Nephron progenitor cell (in vitro differentiated cells): ENCODE measurements at regions not wholly inside any gene's neighbourhood (a gene's known extent, or its start where the extent isn't known, plus 50 kb on each side); places are given as distances from the start of the nearest gene placed in this dataset.
"Not testable (repeated sequence)": the region's sequence is repeated elsewhere in the genome, so short reads cannot be mapped to it uniquely, and the experiment has no call there.

Source experiments
- DNase-seq: peaks from one replicate; pipeline ENCODE4 v3.0.0; 2021
- H3K27ac Mint-ChIP-seq: 2 replicates; pipeline ENCODE4 v1.8.0; 2021; ENCODE audit warnings: mild to moderate bottlenecking, moderate library complexity, mixed read lengths
- H3K27me3 Mint-ChIP-seq: 2 replicates; pipeline ENCODE4 v1.8.0; 2021; ENCODE audit warnings: mild to moderate bottlenecking, low read depth, mixed read lengths; ENCODE audit not compliant: poor library complexity
- H3K36me3 Mint-ChIP-seq: 2 replicates; pipeline ENCODE4 v1.8.0; 2021; ENCODE audit warnings: low read depth, mixed read lengths
- H3K4me1 Mint-ChIP-seq: 2 replicates; pipeline ENCODE4 v1.8.0; 2021; ENCODE audit warnings: mixed read lengths
- H3K4me3 Mint-ChIP-seq: 2 replicates; pipeline ENCODE4 v1.8.0; 2021; ENCODE audit warnings: mild to moderate bottlenecking, moderate library complexity, mixed read lengths
- H3K9me3 Mint-ChIP-seq: 2 replicates; pipeline ENCODE4 v1.8.0; 2021; ENCODE audit warnings: mild to moderate bottlenecking, moderate library complexity, mixed read lengths
- TF ChIP-seq, protein P1 (sequence below): fragments of 200-600 bp; sonication (generic); IDR thresholded peaks from 2 replicates; pipeline ENCODE4 v1.5.0; 2021; ENCODE audit warnings: antibody characterized with exemption

DNA sequence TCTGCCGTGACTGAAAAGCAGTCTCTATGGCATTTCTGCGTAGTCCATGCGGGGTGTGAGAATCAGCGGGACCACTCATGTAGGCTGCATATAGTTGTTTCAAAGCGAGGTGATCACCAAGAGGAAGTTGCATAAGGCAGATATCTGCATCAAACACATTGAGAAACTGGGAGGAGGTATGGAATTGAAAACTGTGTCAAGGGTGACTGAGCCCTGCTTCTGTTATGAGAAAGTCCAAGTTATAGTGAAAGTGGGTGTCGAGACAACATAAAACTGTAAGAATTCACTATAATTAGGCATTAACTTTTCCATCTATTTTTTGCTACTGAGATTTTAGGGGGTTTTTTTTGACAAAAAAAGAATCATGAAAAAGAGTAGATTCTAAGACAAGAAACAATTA is 109.3 kb downstream of the ZIC1 start:
- no peak for DNase-seq
- Mint-ChIP-seq H3K9me3 (no peaks in the 10 kb centered on the region), H3K36me3 (no peaks in the 10 kb centered on the region), H3K27ac (no peak overlapping the region), H3K4me3 (no peak overlapping the region), H3K4me1 (no peaks in the 10 kb centered on the region), H3K27me3 (no peaks in the 10 kb centered on the region)
- TF ChIP-seq, protein P1, sequence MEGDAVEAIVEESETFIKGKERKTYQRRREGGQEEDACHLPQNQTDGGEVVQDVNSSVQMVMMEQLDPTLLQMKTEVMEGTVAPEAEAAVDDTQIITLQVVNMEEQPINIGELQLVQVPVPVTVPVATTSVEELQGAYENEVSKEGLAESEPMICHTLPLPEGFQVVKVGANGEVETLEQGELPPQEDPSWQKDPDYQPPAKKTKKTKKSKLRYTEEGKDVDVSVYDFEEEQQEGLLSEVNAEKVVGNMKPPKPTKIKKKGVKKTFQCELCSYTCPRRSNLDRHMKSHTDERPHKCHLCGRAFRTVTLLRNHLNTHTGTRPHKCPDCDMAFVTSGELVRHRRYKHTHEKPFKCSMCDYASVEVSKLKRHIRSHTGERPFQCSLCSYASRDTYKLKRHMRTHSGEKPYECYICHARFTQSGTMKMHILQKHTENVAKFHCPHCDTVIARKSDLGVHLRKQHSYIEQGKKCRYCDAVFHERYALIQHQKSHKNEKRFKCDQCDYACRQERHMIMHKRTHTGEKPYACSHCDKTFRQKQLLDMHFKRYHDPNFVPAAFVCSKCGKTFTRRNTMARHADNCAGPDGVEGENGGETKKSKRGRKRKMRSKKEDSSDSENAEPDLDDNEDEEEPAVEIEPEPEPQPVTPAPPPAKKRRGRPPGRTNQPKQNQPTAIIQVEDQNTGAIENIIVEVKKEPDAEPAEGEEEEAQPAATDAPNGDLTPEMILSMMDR, result no peak

DNA sequence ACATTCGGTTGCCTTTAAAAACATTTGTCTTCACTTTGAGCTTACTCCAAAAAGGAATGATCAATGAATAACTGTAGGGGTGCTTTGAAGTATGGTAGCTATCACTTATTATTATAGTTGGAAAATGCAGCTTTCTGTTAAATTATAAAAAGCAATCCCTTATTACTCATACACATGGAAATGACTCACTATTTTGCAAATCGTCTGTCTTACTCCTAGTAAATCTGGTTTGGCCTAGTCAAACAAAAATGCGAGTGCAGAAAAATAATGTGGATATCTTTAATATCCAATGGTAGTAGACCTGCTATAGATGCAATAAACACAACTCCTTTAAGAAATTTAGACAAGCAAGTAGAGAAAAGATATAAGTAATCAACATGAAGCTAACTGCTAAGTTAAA is 112.5 kb downstream of the ZIC1 start:
- no peak overlapping the region for H3K27ac Mint-ChIP-seq

DNA sequence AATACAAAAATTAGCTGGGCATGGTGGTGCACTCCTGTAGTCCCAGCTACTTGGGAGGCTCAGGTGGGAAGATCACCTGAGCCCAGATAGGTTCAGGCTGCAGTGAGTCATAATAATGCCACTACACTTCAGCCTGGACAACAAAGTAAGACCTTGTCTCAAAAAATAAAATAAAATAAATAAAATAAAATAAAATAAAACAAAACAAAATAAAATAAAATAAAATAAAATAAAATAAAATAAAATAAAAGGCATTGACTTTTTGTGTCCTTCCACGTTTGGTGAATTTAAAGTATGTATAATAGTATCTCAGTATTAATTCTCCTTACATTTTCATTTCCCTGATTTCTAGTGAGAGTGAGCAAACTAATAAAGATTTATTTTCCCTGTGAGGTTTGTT is 113.6 kb downstream of the ZIC1 start:
- H3K4me3 Mint-ChIP-seq, H3K9me3 Mint-ChIP-seq, H3K36me3 Mint-ChIP-seq, H3K27ac Mint-ChIP-seq, H3K27me3 Mint-ChIP-seq, H3K4me1 Mint-ChIP-seq, DNase-seq: not testable (repeated sequence)

More for the DNA sequence above, 112.5 kb downstream of the ZIC1 start:
- Mint-ChIP-seq H3K9me3 (peaks cover 7% of the 10 kb centered on the region), H3K27me3 (no peaks in the 10 kb centered on the region), H3K36me3 (no peaks in the 10 kb centered on the region), H3K4me1 (no peaks in the 10 kb centered on the region), H3K4me3 (no peak overlapping the region)
- DNase-seq, result no peak
- TF ChIP-seq, protein P1, result no peak

DNA sequence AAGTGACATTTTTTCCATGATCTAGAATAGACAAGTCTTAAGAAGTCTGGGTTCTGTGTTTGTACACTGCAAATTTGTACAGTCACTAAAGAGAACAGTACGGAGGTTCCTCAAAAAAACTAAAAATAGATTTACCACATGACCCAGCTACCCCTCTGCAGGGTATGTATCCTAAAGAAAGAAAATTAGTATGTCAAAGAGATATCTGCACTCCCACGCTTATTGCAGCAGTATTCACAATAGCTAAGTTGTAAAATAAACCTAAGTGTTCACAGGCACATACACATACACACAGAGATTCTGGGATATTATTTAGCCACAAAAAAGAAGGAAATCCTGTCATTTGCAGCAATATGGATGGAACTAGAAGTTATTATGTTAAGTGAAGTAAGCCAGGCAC is 120.4 kb downstream of the ZIC1 start:
- Mint-ChIP-seq H3K36me3 (no peaks in the 10 kb centered on the region), H3K9me3 (peaks cover 9% of the 10 kb centered on the region)

DNA sequence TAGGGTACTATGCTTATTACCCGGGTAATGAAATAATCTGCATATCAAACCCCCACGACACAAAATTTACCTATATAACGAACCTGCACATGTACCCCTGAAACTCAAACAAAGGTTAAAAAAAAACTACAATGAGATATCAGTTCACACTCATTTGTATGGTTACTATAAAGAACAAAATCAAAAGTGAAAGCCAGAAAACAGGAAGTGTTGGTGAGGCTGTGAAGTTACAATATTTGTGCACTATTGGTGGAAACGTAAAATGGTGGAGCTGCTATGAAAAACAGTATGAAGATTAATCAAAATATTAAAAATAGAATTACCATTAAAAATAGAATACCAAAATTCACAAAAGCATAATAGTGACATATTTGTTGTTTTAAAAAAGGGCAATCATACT is 128.9 kb downstream of the ZIC1 start:
- H3K4me1 Mint-ChIP-seq, result no peaks in the 10 kb centered on the region
- DNase-seq, result no peak
- no peak overlapping the region for H3K27ac Mint-ChIP-seq
- no peaks in the 10 kb centered on the region for H3K36me3 Mint-ChIP-seq
- peaks cover 30% of the 10 kb centered on the region for H3K9me3 Mint-ChIP-seq
- H3K27me3 Mint-ChIP-seq, result no peaks in the 10 kb centered on the region
- no peak overlapping the region for H3K4me3 Mint-ChIP-seq
- TF ChIP-seq, protein P1, result no peak

More for the DNA sequence above, 120.4 kb downstream of the ZIC1 start:
- no peaks in the 10 kb centered on the region for H3K4me1 Mint-ChIP-seq
- H3K4me3 Mint-ChIP-seq, result no peak overlapping the region
- H3K27me3 Mint-ChIP-seq, result no peaks in the 10 kb centered on the region
- no peak overlapping the region for H3K27ac Mint-ChIP-seq
- DNase-seq, result no peak
- TF ChIP-seq, protein P1, result no peak

DNA sequence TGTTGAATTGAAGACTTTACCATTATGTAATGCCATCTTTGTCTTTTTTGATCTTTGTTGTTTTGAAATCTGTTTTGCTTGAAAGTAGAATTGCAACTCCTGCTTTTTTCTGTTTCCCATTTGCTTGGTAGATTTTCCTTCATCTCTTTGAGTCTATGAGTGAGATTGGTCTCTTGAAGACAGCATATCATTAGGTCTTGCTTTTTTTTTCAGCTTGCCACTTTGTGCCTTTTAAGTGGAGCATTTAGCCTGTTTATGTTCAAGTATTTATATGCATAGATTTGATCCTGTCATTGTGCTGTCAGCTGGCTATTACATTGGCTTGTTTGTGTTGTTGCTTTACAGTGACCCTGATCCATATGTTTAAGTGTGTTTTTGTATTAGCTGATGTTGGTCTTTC is 131.8 kb downstream of the ZIC1 start:
- Mint-ChIP-seq H3K4me3 (no peak overlapping the region), H3K4me1 (no peaks in the 10 kb centered on the region), H3K27me3 (no peaks in the 10 kb centered on the region), H3K36me3 (no peaks in the 10 kb centered on the region), H3K9me3 (peaks cover 30% of the 10 kb centered on the region), H3K27ac (no peak overlapping the region)
- DNase-seq, result no peak
- TF ChIP-seq, protein P1, result no peak
